ENCODE measurements at regions not wholly inside any gene's neighbourhood (a gene's known extent, or its start where the extent isn't known, plus 50 kb on each side); places are given as distances from the start of the nearest gene placed in this dataset.

DNA sequence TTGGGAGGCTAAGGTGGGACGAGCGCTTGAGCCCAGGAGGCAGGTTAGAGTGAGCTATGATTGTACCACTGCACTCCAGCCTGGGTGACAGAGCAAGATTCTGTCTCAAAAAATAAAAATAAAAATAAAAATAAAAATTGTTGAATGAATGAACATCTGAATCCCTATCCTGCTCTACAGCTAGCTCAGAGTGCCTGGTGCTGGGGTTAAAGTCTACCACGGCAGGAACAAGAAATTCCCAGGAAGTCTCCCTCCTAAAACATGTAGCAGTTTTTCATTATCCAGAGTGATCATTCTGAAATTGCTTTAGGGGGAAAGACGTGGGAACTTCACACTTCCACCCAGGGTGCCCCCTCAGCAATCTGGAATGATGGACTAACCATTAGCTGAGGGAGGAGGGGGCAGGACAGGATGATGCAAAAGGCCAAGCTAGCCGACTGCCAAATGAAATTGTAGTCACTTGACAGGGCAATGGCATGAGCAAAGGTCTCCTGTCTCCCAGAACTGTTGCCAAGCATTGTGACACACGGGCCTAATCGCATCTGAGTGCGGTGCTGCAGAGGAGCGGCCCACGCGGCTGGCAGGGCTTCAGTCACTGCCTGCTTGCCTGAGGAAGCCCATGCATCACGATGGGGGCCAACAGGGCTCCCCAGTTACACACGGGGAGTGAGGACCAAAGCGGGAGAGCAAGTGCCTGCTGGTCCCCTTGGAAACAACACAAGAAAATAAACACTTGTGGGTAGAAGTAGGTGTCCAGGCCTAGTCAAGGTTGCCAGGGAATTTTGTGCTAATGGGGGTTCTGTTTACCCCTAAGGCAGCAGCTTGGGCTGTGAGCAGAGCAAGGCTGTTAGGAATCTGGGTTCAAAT, 85.7 kb downstream of the NENF start:
- TF ChIP-seq CTCF (IDR thresholded peaks at IDR 0.05) (no peak), POLR2A (IDR thresholded peaks at IDR 0.05) (no peak)
